Urinary bladder (tissue), 3 donors: ENCODE measurements at regions not wholly inside any gene's neighbourhood (a gene's known extent, or its start where the extent isn't known, plus 50 kb on each side); places are given as distances from the start of the nearest gene placed in this dataset.
"Not testable (repeated sequence)": the region's sequence is repeated elsewhere in the genome, so short reads cannot be mapped to it uniquely, and the experiment has no call there.

ENCODE experiments used
- DNase-seq: peaks from one replicate; pipeline ENCODE4 v3.0.0-alpha.2; 2015; ENCODE audit errors: extremely low spot score
- H3K27ac ChIP-seq: one replicate; pipeline ENCODE4 v1.5.1; 2013; ENCODE audit warnings: low read depth, mild to moderate bottlenecking, moderate library complexity
- H3K36me3 ChIP-seq: one replicate; pipeline ENCODE4 v1.6.1; 2013; ENCODE audit warnings: mild to moderate bottlenecking, moderate library complexity; ENCODE audit not compliant: insufficient read depth
- H3K4me1 ChIP-seq: one replicate; pipeline ENCODE4 v1.6.1; 2013; ENCODE audit warnings: mild to moderate bottlenecking, moderate library complexity; ENCODE audit not compliant: insufficient read depth
- H3K4me3 ChIP-seq: one replicate; pipeline ENCODE4 v1.5.1; 2013; ENCODE audit warnings: low read depth, low read length
- WGBS: extraction: QIAGEN DNeasy Blood & Tissue Kit; methylation state at CpG from one replicate; pipeline ENCODE4 v1.1.7; 2013; 5-methylcytosine and 5-hydroxymethylcytosine counted together
- donor health status: healthy with polysubstance abuse.
- donor health status: healthy.

DNA sequence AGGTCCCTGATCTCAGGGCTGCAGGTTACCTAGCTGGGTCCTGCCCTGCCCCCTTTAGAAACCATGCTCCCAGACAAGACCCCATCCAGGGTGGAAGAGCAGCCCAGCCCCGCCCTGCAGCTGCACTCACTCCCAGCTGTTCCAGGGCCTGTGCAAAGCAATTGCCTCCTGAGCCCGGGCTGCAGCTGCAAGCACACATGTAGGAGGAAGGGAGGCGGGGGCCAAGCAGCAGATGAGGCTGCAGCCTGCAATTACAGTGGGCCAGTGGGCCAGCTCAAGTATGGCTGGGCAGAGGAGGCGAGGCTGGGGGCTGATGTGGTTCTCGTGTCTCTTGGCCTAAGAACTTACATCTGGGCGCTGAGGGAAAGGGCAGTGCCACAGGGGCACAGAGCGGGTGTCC, 65.4 kb upstream of the TUBA3E start:
- Histone ChIP-seq H3K27ac (no peak overlapping the region), H3K4me1 (no peaks in the 10 kb centered on the region), H3K4me3 (no peak overlapping the region), H3K36me3 (no peaks in the 10 kb centered on the region)
- 76% methylated on average over 7 of the region's 7 CpGs for WGBS
- DNase-seq, result no peak

DNA sequence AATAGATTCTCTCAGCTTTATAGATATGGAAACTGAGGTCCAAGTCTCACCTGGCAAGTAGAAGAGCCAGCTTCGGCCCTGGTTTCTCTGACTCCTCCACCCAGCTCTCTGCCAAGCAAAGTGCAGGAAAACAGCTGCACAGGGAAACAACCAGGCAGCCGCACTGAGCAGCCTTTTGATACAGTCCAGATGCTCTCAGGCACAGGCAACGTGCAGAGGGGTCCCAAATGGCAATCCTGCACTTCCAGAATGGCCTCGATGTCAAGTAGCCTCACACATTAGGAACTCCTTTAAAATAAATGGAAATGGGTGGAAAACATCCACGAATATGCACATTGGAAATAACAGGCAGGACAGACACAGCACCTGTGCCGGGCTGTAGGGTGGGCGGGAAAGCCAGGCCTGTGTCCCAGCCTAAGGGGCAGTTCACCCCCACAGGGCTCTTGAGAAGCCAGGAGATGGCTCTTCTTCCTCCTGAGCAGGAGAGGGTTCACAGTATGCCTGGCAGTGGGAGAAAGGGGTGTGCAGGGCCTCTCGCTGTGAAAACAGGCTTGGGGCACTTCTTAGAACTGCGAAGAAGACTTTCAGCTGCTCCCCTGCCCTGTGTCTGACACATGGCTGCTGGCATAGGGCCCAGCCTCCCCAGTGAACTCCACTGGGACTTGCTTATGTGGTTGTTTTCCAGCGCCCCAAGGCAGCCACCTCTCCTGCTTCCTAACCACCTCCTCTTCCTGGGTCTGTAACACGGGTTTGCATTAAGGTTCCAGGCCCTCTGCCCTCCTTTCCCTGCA, 63.9 kb upstream of the TUBA3E start:
- DNase-seq, result no peak
- no peak overlapping the region for H3K4me3 ChIP-seq
- H3K36me3 ChIP-seq, result no peaks in the 10 kb centered on the region
- H3K27ac ChIP-seq, result no peak overlapping the region
- H3K4me1 ChIP-seq, result no peaks in the 10 kb centered on the region
- WGBS, result 47% methylated on average over 11 of the region's 11 CpGs

DNA sequence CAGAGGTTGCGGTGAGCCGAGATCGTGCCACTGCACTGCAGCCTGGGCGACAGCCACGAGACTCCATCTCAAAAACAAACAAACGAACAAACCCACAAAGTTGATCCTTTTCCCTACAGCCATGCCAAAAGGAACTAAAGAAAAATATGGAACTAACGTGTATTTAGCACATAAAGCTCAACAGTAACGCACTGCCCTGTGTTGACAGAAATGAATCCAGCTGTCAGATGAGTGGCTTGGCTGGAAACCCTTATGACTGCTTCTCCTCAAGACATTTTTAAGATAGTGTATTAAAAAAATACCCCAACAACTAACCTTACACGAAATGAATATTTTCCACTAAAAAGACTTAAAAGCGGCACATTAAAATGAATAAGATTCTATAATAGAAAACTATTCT, 62.9 kb upstream of the TUBA3E start:
- Histone ChIP-seq H3K4me3 (no peak overlapping the region), H3K4me1 (no peaks in the 10 kb centered on the region), H3K27ac (no peak overlapping the region), H3K36me3 (no peaks in the 10 kb centered on the region)
- DNase-seq, result no peak
- 45% methylated on average over 10 of the region's 10 CpGs for WGBS

DNA sequence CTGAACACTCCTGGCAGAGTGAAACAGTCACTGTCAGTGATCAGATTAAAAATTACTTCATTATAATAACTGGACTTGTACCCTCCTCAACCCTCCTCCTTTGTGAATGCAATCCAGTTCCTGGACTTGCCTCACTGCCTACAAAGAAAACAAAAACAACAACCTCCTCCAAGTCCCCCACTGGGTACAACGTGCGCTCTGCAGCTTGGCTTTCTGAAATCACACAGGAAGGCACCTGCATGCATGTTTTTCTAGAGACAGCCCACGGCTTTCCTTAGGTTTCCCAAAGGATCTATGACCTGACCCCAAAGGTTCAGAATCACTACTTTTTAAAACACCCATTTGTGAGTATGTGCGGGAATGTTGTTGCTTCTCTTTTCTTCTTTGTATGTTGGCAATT, 61.4 kb upstream of the TUBA3E start:
- H3K4me3 ChIP-seq, result no peak overlapping the region
- H3K4me1 ChIP-seq, result no peaks in the 10 kb centered on the region
- no peak for DNase-seq
- no peaks in the 10 kb centered on the region for H3K36me3 ChIP-seq
- H3K27ac ChIP-seq, result no peak overlapping the region
- 64% methylated on average over 4 of the region's 4 CpGs for WGBS

- Histone ChIP-seq H3K4me1 (no peaks in the 10 kb centered on the region), H3K36me3 (no peaks in the 10 kb centered on the region), H3K27ac (no peak overlapping the region), H3K4me3 (no peak overlapping the region)
- DNase-seq, result no peak
- WGBS, result 67% methylated on average over 3 of the region's 3 CpGs
These were observed 60.1 kb upstream of the TUBA3E start for GRCh38 chr2:130258356-130258755.

- WGBS, result 25% methylated on average over 42 of the region's 42 CpGs
- Histone ChIP-seq H3K4me3 (peak overlapping the region; percentile 39), H3K27ac (no peak overlapping the region), H3K36me3 (no peaks in the 10 kb centered on the region), H3K4me1 (no peaks in the 10 kb centered on the region)
- DNase-seq, result no peak
These were observed 54.8 kb upstream of the TUBA3E start for GRCh38 chr2:130252880-130253645.

DNA sequence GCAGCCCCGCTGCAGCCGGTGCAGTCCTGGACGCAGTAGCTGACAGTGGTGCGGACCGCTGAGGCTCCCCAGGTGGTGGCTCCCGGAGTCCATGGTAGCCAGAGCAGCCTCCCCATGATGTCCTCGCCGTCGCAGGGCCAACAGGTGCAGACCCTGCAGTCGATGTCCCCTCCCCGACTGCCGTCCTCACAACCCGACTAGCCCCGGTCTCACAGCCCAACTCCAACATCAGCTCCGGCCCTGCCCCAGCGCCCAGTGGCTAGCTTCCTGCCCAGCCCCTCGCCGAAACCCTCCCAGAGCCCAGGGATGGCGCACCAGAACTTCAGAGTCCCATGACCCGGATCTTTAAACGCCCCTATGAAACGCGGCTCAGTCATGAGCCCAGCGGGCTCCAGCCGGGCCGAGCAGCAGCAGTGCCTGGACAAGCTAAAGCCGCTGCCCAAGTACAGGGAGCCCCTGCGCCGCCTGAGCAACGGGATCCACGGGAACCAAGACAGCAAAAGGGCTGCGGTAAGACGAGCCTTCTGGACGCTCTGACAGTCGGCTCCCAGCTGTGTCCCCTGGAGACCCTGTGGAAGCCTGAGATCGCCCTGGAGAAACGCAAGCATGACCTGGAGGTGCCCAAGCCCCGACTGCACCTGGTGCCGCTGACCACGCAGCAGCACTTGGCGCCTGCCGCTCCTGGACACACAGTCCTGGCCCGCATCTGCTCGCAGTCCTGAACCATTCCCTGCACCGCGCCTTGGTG, 53.8 kb upstream of the TUBA3E start:
- no peak overlapping the region for H3K4me3 ChIP-seq
- no peak for DNase-seq
- 42% methylated on average over 46 of the region's 46 CpGs for WGBS

GRCh38 chr2:130251535-130251872, 53.3 kb upstream of the TUBA3E start:
- H3K27ac ChIP-seq, result no peak overlapping the region
- no peak overlapping the region for H3K4me3 ChIP-seq
- WGBS, result 48% methylated on average over 3 of the region's 3 CpGs
- H3K4me1 ChIP-seq, result no peaks in the 10 kb centered on the region
- DNase-seq, result no peak
- H3K36me3 ChIP-seq, result no peaks in the 10 kb centered on the region

More for the DNA sequence above, 53.8 kb upstream of the TUBA3E start:
- H3K4me1 ChIP-seq, result no peaks in the 10 kb centered on the region
- H3K27ac ChIP-seq, result no peak overlapping the region
- H3K36me3 ChIP-seq, result no peaks in the 10 kb centered on the region

DNA sequence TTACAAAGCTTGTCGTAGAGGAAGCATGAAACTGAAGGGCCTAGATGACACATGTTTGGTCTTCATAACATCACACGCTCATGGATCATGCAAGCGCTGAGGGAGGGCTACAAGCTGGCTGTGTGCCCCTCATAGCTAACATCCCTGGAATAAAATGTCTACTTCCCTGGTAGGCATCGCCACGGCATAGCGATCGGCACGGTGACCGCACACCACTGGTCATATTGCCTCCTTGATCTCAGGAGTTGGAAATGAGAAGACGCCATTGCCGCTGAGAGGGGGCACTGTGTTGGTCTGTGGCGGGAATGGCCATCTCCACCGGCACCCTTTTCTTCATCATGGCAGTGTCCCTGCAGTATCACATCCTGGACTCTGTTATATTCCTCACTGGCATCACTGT, 50.1 kb upstream of the TUBA3E start:
- not testable (repeated sequence) for DNase-seq, H3K4me1 ChIP-seq, H3K27ac ChIP-seq, H3K4me3 ChIP-seq, H3K36me3 ChIP-seq
- WGBS, result 81% methylated on average over 13 of the region's 13 CpGs
